H1 (cell line): ENCODE measurements at regions not wholly inside any gene's neighbourhood (a gene's known extent, or its start where the extent isn't known, plus 50 kb on each side); places are given as distances from the start of the nearest gene placed in this dataset.

Experiments
- CREB1 ChIP-seq: IDR thresholded peaks from 2 replicates; pipeline ENCODE4 v1.6.1; 2012; ENCODE audit warnings: inconsistent platforms
- EGR1 ChIP-seq: IDR thresholded peaks from 2 replicates; pipeline ENCODE4 v1.6.1; 2011; ENCODE audit warnings: low read depth, low read length, borderline replicate concordance
- EZH2 ChIP-seq: fragments of 200-600 bp; sonication (generic); IDR thresholded peaks from 2 replicates; pipeline ENCODE4 v1.7.1; 2012; ENCODE audit warnings: low read depth, mild to moderate bottlenecking, moderate library complexity, low read length, inconsistent platforms; ENCODE audit not compliant: severe bottlenecking
- GTF2F1 ChIP-seq: IDR thresholded peaks from 2 replicates; pipeline ENCODE4 v1.6.1; 2012; ENCODE audit warnings: low read depth, low read length, improper control_type of control experiment, borderline replicate concordance
- HDAC2 ChIP-seq, 2 experiments: fragments of 300-600 bp in 1 of 2; sonication (generic) in 1 of 2; IDR thresholded peaks; 2 replicates each; pipeline ENCODE4 v1.6.1; 2011 to 2012; ENCODE audit warnings: low read depth in 2 of 2, low read length in 2 of 2, mild to moderate bottlenecking in 2 of 2, moderate library complexity in 2 of 2, borderline replicate concordance in 1 of 2, inconsistent platforms in 1 of 2
- POLR2A ChIP-seq, 2 experiments: IDR thresholded peaks; 1 replicate in 1 of 2; 2 replicates in 1 of 2; pipeline ENCODE4 v1.6.1; 2011; ENCODE audit warnings: low read depth in 2 of 2, low read length in 2 of 2, mild to moderate bottlenecking in 2 of 2; ENCODE audit errors: control extremely low read depth in 1 of 2
- POLR2AphosphoS5 ChIP-seq: IDR thresholded peaks from 2 replicates; pipeline ENCODE4 v1.6.1; 2011; ENCODE audit warnings: low read depth, low read length
- SIN3A ChIP-seq, 2 experiments: IDR thresholded peaks in 1 of 2; conservative IDR thresholded peaks in 1 of 2; 2 replicates each; pipeline ENCODE4 v1.6.1; 2011 to 2012; ENCODE audit warnings: low read length in 2 of 2, improper control_type of control experiment in 1 of 2, low read depth in 1 of 2, mild to moderate bottlenecking in 1 of 2
- SRF ChIP-seq: IDR thresholded peaks from 2 replicates; pipeline ENCODE4 v1.6.1; 2011; ENCODE audit warnings: mild to moderate bottlenecking, low read depth, low read length, moderate library complexity
- YY1 ChIP-seq: IDR thresholded peaks from 2 replicates; pipeline ENCODE4 v1.6.1; 2011; ENCODE audit warnings: low read depth, mild to moderate bottlenecking, low read length
- TF ChIP-seq, protein P1 (sequence below), 3 experiments: IDR thresholded peaks; 1 replicate in 2 of 3; 2 replicates in 1 of 3; pipeline versions ENCODE4 v1.5.1 to v1.6.1; 2011; ENCODE audit warnings: low read length in 3 of 3, mild to moderate bottlenecking in 3 of 3, inconsistent platforms in 2 of 3, low read depth in 1 of 3, moderate library complexity in 1 of 3; ENCODE audit not compliant: insufficient read depth in 1 of 3; ENCODE audit errors: control extremely low read depth in 1 of 3

DNA sequence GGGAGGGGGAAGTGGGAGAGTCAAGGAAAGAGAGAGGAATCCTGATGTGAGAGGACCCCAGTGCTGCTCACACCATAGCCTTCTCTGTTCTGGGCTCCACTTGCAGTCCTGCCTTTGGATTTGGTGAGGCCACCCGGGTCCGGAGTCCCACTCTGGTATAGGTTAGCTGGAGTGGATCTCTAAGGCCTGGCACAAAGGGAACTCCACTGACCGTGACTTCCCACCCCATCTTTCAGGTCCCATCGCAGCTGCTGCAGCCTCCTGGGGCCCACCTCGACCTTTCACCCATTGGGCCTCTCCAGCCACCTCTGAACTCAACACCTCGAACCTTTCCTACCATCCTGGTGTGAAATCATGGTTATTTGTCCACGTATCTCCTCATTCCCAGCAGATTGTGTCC is 324.4 kb downstream of the MATN1 start:
- TF ChIP-seq POLR2AphosphoS5: no peak
- no peak for TF ChIP-seq SIN3A (conservative IDR thresholded peaks at IDR 0.05 in 1 of 2, IDR thresholded peaks at IDR 0.05 in 1 of 2; ENCODE audit: low read depth in 1 of 2, low read length in 2 of 2)
- no peak for TF ChIP-seq YY1
- no peak for TF ChIP-seq POLR2A (IDR thresholded peaks at IDR 0.05; ENCODE audit: control extremely low read depth in 1 of 2, low read depth in 2 of 2, low read length in 2 of 2)
- TF ChIP-seq, protein P1, sequence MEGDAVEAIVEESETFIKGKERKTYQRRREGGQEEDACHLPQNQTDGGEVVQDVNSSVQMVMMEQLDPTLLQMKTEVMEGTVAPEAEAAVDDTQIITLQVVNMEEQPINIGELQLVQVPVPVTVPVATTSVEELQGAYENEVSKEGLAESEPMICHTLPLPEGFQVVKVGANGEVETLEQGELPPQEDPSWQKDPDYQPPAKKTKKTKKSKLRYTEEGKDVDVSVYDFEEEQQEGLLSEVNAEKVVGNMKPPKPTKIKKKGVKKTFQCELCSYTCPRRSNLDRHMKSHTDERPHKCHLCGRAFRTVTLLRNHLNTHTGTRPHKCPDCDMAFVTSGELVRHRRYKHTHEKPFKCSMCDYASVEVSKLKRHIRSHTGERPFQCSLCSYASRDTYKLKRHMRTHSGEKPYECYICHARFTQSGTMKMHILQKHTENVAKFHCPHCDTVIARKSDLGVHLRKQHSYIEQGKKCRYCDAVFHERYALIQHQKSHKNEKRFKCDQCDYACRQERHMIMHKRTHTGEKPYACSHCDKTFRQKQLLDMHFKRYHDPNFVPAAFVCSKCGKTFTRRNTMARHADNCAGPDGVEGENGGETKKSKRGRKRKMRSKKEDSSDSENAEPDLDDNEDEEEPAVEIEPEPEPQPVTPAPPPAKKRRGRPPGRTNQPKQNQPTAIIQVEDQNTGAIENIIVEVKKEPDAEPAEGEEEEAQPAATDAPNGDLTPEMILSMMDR (IDR thresholded peaks at IDR 0.05; ENCODE audit: control extremely low read depth in 1 of 3, insufficient read depth in 1 of 3, low read depth in 1 of 3, low read length in 3 of 3): no peak
- TF ChIP-seq EZH2: no peak
- no peak for TF ChIP-seq EGR1
- no peak for TF ChIP-seq HDAC2 (IDR thresholded peaks at IDR 0.05; ENCODE audit: borderline replicate concordance in 1 of 2, low read depth in 2 of 2, low read length in 2 of 2)
- no peak for TF ChIP-seq CREB1
- TF ChIP-seq SRF: no peak
- no peak for TF ChIP-seq GTF2F1
